Activated effector memory CD4-positive, alpha-beta T cell treated with anti-CD3 and anti-CD28 coated beads, Interleukin-2, amount 50 U/mL, for 16 hours (primary cell): ENCODE measurements at regions not wholly inside any gene's neighbourhood (a gene's known extent, or its start where the extent isn't known, plus 50 kb on each side); places are given as distances from the start of the nearest gene placed in this dataset.

Experiments
- DNase-seq: peaks from one replicate; pipeline ENCODE4 v3.0.0-alpha.2; 2020

DNA sequence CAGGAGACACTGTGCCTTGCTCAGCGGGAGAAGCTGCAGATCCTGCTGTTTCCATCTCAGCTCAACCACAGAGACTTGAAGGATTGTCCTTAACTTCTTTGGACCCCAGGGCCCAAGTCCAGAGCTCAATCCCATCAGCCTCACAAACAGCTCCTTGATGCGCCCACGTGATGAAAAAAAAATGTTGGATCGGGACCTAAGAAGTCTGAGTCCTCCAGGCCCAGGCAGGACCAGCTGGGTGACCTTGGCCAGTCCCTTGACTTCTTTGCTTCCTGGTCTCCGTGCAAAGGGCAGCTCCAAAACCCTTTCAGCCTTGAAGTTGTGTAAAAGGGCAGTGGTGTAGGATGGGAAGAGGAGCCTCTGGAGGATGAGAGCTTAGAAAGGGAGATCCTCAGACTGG is 175.5 kb downstream of the ZFP36L2 start:
- DNase-seq = no peak

DNA sequence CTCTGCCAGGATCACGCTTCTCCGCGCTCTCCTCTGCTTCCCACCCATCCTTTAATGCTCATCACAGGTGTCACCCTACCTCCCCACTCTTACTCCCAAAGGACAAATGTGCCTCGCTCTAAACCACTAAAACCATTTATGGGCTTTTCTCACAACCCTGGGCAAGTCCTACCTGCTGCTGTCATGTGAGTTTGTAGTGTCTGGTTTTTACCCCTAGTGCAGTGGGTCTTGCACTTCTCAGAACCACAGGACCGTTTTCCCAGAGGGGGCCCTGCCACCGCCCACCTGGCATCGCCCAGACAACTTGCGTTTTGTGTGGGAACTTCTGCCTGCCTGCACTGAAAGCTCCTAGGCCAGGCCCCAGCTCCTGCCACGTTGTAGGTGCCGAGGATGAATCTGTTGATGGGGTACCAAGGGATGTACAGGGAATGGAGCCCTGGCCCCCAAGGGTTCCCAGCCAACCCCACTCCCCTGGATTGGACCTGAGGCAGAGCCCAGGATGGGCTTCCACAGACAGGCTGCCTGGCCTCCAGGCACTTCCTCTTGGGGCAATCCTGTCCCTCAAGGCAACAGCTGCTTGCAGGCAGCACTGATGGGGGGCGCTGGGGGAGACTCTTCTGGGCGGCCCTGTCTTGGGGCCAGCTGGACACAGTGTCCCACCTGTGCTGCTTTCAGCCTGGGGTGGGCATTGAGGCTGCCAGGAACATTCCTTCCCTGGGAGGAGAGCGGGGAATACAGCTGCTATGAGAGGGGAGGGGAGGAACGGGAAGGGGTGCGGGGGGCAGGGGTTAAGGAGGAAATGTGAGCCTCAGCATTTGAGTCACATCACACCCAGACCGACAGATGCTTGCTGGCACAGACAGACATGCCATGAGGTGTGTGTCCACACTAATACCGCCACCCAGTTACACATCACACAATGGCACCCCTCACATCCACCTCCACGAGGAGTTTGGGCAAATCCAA is 176.3 kb downstream of the ZFP36L2 start:
- DNase-seq = no peak

DNA sequence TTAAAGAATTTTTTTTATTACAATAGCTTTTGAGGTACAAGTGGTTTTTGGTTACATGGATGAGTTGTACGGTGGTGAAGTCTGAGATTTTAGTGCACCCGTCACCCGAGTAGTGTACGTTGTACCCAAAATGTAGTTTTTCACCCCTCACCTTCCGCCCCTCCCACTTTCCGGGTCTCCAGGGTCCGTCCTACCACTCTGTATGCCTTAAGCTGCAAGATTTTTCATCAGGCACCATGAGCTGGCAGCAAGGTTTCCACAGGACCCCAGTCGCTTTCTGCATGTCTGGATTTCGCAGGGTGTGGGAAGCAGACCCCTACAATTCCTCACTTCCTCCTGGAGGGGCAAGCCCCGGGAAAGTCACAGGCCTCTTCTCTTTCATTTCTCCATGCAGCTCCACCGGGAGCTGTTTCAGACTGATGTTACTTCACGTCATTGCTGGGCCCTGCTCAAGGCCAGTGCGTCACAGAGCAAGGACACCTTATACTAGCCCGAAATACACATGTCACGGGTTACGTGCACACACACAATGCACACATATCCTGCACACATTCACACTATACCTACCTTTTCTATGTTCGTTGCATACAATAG is 179.1 kb downstream of the ZFP36L2 start:
- no peak for DNase-seq

DNA sequence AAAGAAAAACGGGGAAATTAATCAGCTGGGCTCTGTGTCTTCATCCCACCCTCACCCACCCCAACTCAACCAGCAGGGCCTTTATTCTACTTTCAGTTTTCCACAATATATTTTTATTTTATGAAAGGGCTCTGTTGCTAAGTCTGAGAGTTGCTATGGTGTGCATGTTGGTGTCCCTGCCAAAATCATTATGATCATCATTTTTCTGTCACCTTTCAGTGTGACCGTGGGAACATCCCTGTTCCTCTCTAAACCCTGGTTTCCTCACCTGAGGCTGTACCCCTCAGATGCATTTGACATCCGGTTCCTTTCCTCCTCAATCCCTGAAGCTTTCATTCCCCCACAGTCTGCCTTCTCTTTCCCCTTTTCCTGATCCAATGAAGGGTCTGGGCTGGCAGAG is 180.5 kb downstream of the ZFP36L2 start:
- no peak for DNase-seq

DNA sequence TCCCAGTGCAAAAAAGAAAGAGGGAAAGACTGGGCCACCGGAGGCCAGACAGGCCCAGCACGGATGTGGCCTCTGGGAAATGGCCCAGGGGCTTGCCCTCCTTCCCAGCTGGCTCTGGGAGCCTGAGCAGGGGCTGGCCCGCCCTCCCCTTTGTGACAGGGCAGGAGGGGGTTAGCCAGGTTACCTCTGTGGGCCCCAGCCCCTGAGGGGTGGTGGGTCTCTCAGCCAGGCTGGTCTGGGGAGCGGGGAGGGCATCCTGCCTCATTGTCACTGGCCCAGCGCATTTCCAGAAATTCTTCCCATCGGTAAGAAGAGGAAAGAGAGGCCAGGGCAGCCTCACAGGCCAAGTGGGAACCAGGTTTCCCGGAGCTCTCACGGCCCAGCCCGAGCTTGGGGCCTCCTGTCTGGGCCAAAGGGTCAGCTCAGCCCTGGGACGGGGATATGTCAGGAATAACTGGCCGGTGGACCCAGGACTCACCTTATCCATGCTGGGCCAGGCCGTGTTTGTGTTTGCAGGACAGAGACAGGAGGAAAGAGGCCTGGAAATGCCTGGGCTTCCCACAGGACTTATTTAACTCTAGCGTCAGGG is 182.2 kb downstream of the ZFP36L2 start:
- DNase-seq = no peak

DNA sequence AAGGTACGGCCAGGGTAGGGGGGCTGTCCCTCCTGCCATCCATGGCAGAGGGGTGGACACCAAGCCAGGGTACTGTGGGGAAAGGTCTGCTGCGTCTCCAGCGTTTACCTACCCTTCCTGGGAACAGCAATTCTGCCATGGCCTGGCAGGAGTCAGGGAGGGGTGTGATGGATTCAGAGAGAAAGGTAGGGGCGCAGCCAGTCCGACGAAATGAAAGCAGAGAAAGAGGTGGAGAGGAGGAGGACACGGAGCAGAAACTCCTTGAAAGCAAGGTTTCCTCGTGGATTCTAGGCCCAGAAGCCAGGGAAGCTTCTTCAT is 182.9 kb downstream of the ZFP36L2 start:
- no peak for DNase-seq

DNA sequence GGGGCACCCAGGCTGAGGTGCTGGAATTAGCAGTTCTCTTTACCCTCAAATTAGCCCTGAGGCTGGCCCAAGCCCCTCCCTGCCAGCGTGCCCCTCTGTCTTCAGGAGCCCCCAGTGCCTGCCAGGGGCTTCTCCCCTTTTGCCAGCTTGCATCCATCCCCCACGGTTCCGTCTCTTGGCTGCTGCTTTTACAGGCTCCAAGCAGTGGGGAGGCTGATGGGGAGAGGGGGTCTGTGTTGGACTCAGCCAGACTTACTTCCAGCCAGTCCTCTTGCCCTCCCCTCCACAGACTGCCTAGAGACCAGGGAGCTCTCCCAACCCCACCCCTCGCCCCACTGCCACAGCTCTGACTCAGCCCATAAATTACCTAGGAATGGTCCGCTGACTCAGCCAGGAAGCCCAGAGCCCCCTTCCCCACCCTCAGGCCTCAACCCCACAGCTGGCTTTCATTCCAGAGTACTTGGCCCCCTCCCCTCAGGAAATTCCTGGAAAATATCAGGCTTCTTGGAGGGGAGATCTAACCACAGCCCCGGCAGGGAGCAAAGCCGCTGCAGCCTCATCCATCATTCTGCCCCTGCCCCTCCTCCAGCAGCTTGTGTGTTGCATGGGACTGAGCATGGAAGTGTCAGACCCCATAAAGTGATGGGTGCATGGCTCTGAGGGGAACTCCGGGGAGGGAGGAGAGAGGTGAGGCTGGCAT is 184.6 kb downstream of the ZFP36L2 start:
- DNase-seq = no peak

DNA sequence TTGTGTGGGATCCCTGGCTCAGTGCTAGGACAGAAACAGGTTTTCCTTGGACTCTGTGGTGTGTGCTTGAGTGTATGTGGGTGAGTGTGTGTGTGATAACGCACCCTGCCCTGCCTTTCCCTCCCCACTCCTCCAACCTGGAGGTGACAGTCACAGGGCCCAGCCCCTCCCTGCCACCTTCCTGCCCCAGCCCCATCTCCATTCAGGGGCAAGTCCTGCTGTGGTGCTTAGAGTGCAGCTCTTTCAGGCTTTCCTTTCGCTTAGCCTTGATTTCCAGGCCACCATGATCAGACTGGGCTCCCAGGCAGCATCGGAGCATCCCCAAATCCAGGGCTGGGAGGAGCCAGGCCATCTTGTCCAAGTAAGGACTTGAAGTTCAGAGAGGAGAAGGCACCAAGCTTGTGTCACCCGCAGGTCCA is 185.2 kb downstream of the ZFP36L2 start:
- no peak for DNase-seq

DNA sequence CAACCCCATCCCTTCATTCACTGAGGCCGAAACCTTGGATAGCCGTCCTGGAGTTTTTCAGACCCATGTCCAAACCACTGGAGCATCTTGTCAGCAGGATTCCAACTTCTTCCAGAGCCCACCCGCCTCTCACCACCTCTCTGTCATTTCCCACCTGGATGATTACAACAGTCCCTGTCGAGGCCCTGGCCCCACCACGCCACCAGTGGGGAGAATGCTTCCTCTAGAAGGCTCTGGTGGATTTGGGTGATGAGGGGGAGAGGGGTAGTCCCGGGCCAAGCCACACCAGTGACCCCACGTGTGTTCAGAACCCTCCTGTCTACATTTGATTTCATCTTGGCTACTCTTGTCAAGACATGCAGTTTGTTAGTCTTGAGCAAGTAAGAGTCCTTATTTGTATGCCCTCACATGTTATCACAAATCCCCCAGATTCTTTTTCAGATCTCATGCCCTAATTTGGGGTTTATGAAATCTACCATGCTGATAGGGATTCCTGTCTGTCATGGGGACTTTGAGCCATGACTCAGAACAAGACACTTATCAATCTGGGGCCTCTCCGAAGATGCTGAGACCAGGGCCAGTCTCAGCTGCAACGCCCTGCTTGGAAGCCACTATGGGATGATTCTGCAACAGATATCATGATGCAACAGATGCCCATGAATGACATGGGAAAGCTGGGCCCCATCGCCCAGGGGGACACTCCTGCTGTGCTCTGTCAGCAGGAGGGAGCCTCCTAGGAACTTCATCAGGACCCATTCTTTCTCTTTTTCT is 186.1 kb downstream of the ZFP36L2 start:
- DNase-seq = no peak

DNA sequence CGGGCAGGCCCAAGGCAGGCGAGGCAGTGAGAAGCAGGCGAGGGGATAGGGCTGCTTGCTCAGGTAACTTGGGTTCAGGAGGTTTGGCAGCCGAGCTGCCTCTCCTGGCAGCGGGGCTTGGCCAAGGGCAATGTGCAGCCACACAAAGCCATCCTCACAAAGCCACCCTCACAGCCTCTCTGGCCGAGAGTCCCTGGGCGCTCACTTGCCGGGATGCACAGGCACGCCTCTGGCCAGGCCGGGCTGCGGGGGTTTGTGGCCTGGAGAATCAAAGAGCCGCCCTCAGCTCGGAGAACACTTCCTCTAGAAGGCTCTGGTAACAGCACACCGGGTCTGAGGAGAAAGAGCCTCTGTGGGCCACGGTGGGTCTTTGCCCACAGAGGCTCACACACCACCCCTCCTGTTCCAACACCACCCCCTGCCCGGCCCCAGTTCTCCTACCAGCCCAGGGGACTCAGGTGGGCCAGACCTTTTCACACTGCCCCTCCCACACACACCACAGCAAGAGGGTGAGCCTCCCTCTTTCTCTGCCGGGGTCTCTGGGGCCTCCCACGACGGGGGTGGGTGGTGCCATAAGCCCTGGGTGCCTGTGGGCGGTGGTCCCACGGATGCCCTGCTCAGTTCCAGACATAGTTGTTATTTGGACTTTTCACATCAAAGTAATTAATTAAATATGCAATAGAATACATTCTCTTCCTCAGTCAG is 186.9 kb downstream of the ZFP36L2 start:
- no peak for DNase-seq

DNA sequence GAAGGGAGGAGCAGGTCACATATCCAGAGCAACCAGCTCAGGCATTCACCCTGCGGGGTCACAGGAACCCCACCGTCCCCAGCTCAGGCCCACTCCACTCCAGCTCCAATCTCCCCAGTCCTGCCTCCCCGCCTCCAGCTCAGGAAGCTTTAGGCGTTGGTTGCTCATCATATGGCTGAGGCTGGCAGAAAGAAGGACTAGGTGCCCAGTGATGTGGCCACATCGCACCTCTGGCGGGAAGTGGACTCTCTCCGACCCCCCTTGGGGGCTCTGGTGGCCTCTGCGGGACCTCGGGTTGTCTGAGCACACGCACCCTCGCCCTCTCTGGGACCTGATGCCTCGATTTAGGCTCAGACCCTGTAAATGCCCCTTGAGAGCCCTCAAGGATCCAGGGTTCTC is 187.7 kb downstream of the ZFP36L2 start:
- DNase-seq = no peak

DNA sequence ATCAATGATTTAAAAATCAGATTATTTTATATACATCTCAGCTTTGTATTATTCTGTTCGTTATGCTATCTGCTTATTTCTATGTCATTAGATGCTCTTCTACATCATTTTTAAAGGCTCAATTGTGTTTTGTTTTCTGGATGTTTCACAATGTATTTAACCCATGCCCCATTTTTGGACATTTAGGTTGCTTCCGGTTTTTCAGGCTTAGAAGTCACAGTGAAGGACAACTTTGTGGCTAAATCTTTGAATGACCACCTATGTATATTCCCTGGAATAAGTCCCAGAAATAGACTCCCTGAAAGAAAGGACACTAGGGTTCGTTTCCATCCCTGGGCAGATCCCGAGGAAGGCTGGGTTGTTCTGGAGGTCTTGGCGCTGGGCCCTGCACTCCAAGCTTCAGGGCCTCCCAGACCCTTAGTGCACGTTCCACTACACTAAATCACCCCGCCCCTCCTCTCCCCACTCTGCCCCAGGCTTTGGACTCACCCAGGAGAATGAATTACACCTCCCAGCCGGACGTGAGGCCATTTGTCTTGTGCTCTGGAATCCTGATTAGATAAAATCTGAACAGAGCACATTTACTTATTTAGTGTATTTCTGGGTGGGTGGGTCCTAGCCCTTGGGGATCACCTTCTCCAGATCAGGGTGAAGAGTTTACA is 188.2 kb downstream of the ZFP36L2 start:
- DNase-seq = no peak

DNA sequence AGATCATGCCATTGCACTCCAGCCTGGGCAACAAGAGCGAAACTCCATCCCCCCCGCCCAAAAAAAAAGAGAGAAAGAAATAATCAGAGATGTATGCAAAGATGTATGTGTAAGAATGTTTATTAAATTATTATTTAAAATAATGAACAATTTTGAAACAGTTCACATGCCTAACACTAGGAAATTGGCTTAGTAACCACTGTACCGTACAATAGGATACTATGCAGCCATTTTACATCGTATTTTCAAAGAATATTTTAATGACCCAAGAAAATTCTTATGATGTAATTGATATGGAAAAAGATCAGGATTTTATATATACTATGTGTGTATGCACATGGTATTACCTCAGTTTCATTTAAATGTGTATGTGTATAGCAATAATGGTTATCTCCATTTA is 190.5 kb downstream of the ZFP36L2 start:
- no peak for DNase-seq

DNA sequence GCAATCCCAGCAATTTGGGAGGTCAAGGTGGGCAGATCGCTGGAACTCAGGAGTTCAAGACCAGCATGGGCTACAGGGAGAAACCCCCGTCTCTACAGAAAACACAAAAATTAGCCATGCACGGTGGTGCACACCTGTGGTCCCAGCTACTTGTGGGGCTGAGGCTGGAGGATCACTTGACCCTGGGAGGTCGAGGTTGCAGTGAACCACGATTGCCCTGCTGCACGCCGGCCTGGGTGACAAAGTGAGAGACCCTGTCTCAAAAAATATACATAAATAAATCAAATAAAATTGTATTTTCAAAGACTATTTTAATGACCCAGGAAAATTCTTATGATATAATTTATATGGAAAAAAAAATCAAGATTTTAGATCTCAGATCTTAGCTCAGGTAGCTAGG is 191.5 kb downstream of the ZFP36L2 start:
- DNase-seq = no peak

DNA sequence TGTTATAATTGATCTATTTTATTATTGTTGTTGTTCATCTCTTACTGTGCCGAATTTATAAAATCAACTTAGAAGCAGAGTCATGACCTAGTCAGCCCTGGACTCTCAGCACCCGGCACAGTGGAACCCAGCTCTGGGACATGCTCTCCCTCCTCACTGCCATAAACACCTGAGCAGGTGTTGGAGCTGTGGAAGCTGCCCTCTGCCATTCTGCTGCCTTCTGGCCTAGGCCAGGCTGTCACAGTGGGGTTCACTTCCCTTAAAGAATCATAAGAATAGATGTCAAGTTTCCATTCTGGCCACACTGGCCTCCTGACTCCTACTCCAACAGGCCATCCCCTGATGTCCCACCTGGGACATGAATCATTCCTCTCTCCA is 192.2 kb downstream of the ZFP36L2 start:
- no peak for DNase-seq

DNA sequence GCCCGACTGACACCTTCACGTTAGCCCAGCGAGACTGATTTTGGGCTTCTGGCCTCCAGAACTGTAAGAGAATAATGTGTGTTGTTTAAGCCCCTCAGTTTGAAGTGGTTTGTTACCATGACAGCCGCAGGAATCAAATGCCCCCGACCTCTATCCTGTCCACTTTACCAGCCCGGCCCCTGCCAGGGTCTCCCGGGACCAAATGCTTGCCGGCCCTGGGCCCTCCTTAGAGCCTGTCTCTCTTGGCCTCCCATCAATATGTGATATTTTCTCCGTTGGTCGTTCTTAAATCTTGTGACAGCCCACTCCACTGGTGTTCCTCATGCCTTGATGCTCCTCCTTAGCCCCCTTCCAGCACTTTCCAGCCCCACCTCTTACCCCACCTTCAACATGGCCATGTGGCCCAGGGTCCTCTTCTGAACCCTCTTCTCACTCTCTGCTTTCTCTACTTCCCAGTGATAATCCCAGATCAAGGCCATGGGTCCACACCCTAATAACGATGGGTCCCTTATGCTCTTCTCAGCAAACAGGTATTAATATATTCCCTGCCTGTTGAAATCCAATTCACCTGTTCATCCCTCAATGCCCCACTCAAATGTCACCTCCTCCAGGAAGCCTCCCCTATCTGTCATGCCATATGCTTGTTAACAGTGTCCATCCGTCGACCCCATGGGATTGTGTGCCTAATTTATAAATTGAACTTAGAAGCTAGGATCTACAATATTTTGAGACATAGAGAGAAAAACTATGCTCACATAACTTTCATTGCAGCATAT is 192.8 kb downstream of the ZFP36L2 start:
- no peak for DNase-seq

DNA sequence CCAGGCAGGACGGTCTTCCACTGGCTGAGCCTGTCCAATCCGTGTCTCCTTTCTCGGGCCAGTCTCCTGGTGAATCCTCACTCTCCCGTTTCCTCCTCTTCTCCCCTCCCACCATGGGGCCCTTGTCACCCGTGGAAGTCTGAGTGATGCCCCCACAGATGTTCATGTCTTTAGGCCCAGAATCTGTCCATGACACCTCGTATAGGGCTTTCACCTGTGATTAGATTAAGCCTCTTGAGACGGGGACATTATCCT is 193.5 kb downstream of the ZFP36L2 start:
- DNase-seq = no peak

DNA sequence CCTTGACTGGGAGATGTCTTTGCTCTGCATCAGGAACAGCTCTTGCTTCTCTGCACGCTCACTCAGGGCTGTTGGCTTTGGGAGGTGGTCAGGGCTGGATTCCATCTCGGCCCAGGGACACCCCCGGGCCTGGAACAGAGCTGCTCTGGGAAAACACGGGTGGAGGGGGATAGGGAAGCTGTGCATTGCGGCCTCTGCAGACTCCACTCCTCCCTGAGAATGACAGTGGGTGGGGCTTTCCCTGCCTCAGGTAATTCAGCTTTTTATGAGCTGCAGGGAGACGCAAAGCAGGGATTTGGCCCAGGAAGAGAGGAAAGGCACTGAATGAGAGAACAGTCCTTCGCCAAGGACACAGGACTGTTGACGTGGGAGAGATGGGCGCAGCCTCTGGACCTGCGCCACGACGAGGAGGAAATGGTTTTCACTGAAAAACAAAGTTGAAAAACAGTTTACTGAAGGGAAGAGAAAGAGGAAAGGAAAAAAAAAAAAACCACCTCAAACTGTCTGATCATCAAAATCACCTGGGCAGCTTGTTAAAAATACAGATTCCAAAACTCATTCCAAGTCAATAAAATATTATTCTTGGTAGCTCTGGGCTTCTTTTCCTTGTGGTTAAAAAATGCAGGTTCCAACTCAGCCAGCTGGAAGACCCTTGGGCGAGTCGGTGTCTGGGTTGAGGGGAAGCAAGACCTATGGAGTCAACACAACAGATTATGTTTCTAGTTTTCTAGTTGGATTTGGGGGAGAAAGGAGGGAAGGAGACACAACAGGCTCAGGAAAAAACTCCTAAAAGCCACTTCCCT is 194.0 kb downstream of the ZFP36L2 start:
- DNase-seq = no peak

DNA sequence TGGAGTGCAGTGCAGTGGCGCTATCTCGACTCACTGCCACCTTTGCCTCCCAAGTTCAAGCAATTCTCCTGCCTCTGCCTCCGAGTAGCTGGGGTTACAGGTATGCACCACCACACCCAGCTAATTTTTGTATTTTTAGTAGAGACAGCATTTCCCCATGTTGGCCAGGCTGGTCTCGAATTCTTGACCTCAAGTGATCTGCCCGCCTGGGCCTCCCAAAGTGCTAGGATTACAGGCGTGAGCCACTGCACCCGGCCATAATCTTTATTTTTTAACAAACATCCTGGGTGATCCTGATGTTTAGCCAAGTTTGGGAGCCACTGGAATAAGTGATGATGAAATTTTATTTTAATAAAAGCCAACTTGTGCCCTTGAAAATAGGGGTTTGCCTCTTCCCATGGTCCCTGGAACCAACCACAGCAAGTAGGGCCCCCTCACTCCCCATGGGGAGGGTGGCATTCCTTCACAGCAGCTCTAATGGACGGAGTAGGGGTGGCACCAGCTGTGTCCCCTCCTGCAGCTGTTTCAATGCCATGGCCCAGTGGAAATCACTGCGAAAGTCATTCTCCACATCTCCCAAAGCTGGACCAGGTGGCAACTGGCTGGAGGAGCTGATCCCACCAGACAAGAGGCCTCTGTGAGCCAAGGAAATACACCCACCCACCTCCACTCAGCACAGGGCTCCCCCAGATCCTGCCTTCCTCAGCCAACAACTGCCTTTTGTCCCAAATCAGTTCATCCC is 194.8 kb downstream of the ZFP36L2 start:
- DNase-seq = no peak
